HG03066 (cell line): ENCODE measurements at regions not wholly inside any gene's neighbourhood (a gene's known extent, or its start where the extent isn't known, plus 50 kb on each side); places are given as distances from the start of the nearest gene placed in this dataset.
A peak's percentile ranks its signal among the peaks of the same experiment; 100 is the strongest.
"Not testable (repeated sequence)": the region's sequence is repeated elsewhere in the genome, so short reads cannot be mapped to it uniquely, and the experiment has no call there.

Experiments
- ATAC-seq: cut with Tn5 transposase; IDR thresholded peaks from one replicate; pipeline ENCODE4 v1.9.1; 2021; ENCODE audit warnings: low read depth; ENCODE audit not compliant: unreplicated experiment

DNA sequence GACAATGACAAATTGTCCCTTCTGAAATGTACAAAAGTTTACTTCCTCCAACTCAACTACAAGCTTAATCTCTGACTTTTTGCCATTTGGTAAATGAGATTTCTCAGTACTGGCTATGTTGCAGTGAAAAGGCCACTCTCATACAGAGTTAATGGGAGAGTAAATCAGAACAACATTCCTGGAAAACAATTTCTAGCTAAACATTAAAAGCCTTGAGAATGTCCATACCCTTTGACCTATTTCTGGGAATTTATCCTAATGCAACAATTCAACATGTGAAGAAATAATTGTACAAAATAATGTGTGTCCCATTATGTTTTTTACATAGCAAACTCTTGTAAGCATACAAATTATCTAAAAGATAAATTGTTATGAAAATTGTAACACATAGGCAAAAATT lies 56.3 kb upstream of the SPEF2 start:
- no peak for ATAC-seq

DNA sequence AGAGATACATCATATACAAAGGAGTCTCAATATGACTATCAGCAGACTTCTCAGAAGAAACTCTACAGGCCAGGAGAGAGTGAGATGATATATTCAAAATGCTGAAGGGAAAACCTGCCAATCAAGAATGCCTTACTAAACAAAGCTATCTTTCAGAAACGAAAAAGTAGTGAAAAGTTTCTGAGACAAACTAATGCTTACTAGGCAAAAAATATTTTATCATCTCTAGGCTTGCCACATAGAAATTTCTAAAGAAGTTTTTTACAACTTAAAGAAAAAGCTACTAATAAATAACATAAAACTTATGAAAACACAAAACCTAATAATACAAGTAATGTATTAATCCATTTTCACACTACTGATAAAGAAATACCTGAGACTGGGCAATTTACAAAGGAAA lies 59.9 kb upstream of the SPEF2 start:
- no peak for ATAC-seq

DNA sequence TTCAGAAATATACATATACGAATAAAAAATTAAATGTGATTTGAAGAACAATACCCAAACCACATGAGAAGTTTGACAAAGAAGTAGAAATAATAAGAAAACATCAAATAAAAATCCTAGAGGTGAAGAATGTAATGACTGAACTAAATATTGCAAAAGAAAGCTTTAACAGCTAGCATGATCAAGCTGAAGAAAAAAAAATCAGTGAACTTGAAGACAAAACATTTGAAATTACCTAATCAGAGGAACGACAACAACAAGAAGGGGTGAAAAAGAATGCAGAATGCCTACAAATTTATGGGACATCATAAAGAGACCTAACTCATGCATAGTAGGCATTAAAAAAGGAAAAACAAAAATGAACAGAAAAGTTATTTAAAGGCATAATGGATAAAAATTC lies 60.5 kb upstream of the SPEF2 start:
- ATAC-seq = no peak

DNA sequence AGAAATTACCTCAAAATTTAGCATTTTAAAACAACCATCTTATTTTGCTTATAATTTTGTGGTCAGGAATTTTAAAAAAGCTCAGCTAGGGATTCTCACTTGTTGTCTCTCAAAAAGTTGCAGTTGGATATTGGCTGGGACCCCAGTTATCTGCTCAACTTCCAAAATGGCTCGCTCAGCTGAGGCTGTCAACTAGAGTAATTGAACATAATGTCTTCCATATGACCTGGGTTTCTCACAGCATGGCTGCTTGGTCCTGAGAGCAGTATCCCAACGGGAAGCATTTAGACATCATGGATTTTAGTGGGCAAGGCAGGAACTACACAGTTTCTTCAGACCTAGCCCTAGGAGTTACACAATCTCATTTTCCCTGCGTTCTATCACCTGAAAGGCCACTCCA lies 63.6 kb upstream of the SPEF2 start:
- no peak for ATAC-seq

DNA sequence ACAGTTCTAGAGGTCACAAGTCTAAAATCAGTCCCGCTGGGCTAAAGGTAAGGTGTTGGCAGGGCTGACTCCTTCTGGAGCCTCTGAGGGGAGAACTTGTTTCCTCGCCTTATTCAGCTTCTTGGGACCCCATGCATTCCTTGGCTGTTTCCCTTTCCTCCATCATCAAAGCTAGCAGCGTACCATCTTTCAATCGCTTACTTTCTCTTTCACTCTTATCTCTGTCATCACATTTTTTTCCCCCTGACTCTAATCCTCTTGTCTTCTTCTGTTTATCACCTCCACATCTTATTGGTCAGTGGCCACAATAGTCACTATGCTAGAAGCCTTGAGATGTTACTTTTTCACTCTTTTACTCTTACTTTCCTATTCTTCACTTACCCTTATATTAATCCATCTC lies 72.5 kb upstream of the SPEF2 start:
- ATAC-seq = no peak

DNA sequence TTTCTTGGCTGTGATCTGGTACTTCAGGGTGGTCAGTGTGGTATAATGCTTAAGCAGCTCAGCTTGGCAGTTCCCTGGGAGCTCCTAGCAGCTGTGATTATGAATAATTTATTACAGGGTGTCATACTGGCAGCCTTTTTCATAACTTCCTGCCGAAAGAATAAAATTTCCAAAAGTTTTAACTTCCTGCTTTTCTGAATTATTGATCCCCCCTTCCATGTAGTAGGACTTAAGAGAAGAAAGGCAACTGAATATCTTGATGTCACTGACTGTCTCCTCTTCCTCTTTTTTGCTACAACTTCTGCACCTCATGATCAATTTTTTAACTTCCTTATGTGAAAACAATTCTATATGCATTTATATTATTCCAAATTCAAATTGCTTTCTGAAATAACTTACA lies 74.3 kb upstream of the SPEF2 start:
- ATAC-seq = no peak

DNA sequence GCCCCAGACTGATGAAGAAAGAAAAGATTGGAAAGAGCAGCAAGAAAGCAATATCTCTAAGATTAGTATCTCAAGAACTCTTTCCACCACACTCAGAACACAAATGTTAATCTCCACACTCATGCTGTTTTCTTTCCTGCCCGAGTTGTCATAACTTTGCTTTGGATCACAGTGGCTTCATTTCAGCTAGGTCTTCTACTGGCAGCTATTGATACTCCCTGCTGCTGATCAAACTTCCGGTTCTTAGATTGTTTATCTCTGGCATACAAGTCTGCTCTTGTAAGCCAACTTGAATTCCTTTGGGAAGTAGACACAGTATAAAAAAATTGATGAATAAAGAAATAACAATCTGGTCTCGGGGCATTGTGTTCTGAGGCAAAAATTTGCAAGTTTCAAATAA lies 77.7 kb upstream of the SPEF2 start:
- no peak for ATAC-seq

DNA sequence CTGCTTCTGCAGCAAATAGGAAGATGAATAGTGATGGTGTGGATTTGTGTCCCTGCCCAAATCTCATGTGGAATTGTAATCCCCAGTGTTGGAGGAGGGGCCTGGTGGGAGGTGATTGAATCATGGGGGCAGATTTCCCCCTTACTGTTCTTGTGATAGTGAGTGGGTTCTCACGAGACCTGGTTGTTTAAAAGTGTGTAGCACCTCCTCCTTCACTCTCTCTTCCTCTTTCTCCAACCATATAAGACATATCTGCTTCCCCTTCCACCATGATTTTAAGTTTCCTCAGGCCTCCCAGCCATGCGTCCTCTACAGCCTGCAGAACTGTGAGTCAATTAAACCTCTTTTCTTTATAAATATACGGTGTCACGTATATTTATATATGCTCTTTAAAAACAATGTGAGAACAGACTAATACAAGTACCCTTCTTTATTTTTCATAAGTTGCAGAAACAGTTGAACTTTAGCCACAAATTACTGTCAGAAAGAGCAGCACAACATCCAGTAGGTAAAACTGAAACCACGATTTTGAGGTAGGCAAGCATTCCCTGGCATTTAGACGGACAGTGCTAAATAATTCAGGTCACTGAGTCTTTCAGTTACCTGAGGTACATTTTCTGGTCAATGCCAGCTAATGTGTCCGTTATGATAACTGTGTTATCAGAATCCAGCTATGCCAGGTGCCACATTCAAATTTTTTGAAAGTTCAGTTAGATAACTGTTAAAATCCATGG lies 79.3 kb upstream of the SPEF2 start:
- no peak for ATAC-seq

DNA sequence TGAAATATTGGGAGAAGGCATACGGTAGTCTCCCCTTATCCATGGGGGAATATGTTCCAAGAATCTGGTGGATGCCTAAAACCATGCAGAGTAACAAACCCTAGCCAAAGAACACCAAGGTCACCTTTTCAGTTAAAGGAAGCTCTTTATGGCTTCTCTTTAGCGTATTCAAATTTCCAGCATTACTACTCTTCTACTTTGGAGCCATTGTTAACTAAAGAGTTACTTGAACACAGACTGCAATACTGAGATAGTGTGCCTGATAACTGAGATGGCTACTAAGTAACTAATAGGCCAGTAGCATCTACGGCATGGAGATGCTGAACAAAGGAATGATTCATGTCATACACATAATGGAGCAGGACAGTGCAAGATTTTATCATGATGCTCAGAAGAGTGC lies 84.5 kb upstream of the SPEF2 start:
- no peak for ATAC-seq

DNA sequence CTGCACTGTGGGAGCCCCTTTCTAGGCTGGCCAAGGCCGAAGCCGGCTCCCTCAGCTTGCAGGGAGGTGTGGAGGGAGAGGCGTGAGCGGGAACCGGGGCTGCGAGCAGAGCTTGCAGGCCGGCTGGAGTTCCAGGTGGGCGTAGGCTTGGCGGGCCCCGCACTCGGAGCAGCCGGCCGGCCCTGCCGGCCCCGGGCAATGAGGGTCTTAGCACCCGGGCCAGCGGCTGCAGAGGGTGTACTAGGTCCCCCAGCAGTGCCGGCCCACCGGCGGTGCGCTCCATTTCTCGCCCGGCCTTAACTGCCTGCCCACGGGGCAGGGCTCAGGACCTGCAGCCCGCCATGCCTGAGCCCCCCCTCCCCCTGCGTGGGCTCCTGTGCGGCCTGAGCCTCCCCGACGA lies 86.1 kb upstream of the SPEF2 start:
- not testable (repeated sequence) for ATAC-seq

DNA sequence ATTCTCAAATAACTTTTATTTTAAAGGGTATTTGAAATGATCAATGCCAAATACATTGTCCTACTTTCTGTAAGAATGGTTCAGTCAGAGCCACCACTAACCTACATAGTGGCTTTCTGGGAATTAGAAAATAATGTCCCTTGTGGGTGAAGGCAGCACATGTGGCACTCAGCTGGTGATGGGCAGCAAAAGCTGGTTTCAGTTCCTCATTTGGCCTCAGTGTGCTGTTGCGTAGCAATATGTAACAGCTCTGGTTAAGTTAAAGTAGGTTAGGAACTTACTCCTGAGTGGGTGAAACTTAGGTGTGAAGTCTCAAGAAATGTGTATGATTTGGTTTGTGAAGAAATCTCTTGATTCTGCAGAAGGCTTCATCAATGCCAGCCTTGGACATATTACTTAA lies 99.6 kb upstream of the SPEF2 start:
- ATAC-seq = peak; percentile 94

DNA sequence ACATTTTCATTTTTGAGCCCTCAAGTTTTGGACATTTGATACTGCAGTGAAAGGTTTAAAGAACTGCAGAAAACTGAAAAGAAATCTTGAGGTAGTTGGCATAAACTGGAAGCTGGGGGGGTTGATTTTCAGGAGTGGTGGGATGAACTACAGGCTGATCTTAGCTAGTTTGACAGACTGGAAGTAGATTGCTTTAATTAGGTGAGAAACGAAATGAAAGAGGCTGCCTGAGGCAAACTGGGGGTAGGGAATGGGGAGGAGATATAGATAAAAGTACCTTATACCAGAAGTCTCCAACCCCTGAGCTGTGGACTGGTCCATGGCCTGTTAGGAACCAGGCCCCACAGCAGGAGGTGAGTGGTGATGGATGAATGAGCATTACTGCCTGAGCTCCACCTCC lies 101.4 kb upstream of the SPEF2 start:
- no peak for ATAC-seq

DNA sequence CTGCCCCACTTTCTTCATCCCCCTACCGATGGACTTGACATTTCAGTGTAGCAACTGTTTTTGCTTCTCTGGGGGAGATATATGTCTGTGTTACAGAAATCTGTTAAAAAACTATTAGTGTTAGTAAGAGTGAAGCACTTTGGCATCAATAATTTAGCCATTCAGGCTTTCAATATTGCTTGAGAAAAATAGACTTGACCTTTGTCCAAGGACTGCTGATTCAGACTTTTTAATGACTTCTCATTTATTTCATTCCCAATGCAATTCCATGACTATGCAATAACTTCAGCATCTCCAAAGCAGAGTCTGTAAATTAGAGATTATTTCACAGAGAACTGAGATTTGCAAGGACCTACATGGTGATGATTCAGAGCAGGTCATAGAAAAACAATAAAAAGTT lies 104.1 kb upstream of the SPEF2 start:
- no peak for ATAC-seq

DNA sequence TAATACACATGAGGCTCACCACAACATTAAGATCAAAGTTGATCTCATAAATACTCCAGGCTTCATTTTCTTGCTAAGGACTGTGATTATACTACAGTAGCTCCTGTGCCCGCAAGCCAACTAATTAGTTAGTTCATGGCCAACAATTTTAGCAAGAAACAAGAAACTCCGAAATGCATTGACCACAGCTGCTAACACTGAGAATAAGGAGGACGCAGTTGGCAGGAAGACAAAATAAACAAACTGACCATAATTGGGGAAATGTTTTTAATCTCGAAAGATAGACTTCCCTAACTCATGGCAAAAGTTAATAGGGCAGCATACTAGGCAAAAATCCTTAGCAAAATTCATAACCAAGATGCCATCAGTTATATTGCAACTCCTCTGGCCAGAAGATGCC lies 115.5 kb upstream of the SPEF2 start:
- ATAC-seq = no peak

DNA sequence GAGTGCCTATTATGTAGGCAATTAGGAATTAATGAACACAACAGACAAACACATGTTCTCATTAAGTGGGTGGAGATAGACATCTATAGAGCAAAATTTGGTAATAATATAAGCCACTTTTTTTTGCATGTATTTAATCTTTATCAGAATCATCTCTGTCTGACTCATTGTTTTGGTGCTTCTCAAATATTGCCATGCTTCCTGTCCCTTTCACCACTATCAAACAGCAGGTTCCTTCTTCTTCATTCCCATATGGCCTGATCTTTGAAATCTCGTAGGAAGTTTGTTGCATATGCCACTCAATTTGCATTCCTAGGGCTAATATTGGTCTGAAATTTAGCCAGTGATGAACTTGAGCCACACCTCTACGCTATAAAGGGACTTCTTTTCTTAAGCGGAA lies 128.9 kb upstream of the SPEF2 start:
- ATAC-seq = no peak

DNA sequence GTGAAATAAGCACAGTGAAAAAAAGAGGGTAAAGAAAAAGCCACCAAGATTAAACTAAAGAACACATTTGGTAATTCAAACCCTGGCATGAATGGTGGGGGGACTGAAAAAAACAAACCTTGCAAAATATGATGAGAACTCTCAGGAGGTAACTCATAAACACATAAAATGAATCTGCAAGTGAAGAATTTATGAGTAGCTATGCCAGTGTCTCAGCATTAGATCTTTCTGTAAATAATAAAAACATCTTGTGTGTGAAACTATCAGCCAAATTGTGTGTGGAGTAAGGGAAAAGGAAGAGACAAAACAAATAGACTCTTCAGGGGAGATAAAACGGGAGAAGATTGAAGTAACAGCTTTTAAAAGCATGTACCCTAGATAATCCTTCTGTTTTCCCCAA lies 129.6 kb upstream of the SPEF2 start:
- ATAC-seq = no peak

DNA sequence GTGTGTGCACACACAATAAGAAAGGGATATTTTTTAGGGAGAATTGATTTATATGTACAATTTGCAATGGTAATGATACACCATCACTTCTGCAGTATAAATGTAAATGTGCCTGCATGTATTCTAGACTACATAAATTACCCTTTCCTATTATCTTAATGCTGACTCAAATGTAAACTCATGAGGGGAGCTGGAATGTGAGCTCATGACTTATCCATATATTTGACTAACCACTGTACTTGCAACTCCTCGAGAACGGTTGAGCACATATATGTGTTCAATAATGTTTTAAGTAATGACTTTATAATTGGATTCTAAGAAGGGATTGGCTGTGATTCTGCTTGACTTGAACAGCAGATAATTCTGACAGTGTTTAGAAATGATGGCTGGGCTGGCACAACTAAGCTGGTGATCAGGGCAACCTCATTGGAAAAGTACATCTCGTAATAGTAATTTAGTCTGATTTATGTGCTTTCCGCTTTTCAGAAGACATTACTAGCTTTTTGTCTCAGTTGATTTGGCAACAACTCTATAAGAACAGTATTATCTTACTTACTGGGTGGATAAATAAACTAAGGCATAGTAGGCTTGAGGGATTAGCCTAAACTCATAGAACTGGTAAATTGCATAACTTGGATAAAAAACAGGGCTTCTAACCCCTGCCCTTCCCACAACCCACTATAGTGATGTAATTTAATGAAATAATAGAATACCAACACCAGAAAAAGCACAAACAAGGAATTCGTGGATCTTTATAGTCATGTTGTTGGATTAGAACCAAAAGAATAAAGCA lies 130.2 kb upstream of the SPEF2 start:
- no peak for ATAC-seq

DNA sequence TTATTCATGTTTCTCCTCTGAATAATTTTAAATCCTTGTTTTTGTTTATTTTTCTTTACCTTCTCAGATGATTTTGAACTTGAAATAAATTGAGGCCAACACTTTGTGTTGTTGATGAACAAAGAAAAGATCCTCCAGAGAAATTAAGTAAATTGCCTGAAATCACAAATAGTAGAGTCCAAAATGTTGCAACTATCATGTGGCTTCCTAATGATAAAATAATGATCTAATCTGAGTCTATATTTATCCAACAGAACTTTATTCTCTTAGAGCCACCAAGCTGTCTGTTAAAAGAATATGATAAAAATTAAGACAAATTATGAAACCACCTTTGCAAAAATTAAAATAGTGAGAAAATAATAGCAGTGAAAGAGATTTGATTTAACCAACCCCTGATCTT lies 132.2 kb upstream of the SPEF2 start:
- ATAC-seq = no peak

DNA sequence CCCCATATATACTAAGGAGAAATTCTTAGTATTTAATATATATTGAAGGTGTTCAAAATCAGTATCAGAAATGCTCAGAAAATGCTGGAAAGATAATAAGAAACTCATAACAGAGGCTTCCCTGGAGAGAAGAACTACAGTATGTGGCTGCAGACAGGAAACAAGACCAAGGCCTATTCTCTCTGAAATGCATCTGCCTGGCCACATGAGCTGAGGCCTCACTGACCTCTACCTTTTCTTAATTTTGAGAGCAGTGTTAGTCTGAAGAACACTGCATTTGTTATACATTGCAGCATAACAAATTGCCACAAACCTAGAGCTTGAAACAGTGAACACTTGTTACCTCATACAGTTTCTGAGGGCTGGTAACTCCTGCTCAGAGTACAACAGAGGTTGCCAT lies 133.4 kb upstream of the SPEF2 start:
- no peak for ATAC-seq

DNA sequence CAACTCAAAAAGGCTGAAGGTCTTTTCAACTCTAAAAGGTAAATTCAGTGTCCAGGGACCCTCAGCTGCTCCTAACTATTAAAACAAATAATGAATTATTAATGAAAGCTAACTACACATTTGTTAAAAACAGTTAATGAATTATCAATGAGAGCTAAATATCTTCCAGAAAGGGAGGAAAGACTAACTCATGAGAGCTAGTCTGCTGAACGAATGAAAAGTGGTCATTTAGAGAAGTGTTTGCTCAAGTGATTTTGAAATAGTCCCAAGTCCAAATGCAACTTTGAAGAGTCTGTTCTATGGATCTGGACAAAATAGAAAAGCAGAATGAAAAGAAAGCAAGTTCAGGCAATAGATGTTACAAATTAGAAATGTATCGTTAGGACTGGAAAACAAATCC lies 133.9 kb upstream of the SPEF2 start:
- no peak for ATAC-seq

DNA sequence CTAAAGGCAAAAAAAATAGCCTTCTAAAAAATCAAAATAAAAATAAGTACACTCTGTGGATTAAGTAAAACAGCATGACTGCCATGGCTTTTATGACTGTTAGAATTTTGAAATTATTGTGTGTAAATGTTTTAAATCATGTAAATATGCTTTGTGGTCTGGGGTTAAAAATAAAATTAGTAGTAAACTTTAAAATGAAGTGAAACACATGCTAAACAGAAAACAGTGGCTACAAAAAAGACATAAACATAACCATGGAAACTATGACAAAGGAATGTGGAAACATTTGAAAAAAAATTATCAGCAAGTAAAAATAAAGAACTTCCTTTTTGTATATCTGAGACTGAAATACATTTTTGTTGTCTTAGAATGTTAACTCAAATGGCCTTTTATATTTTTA lies 134.5 kb upstream of the SPEF2 start:
- no peak for ATAC-seq

DNA sequence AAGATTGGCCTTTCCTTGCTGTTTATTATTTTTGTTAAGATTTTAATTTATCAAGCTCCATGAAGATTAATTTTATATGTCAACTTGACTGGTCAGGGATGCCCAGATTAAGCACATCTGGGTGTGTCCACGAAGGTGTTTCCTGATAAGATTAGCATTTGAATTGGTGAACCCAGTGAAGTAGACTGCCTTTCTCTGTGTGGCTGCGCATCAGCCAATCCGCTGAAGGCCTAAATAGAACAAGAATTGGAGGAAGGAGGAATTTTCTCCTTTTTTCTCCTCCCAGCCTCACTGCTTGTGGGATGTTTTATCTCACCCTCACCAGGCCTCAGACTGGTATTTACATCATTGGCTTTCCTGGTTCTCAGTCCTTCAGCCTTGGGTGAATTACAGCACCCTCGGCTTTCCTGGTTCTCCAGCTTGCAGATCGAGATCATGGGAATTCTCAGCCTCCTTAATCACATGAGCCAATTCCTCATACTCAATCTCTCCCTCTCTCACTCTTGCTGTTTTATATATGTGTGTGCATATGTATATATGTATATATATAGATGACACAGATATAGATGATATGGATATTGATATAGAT lies 135.4 kb upstream of the SPEF2 start:
- ATAC-seq = no peak
